Right kidney (tissue), 1 donor: ENCODE measurements at regions not wholly inside any gene's neighbourhood (a gene's known extent, or its start where the extent isn't known, plus 50 kb on each side); places are given as distances from the start of the nearest gene placed in this dataset.
"Not testable (repeated sequence)": the region's sequence is repeated elsewhere in the genome, so short reads cannot be mapped to it uniquely, and the experiment has no call there.

Experiments
- DNase-seq: peaks from one replicate; pipeline ENCODE4 v3.0.0-alpha.2; 2016

DNA sequence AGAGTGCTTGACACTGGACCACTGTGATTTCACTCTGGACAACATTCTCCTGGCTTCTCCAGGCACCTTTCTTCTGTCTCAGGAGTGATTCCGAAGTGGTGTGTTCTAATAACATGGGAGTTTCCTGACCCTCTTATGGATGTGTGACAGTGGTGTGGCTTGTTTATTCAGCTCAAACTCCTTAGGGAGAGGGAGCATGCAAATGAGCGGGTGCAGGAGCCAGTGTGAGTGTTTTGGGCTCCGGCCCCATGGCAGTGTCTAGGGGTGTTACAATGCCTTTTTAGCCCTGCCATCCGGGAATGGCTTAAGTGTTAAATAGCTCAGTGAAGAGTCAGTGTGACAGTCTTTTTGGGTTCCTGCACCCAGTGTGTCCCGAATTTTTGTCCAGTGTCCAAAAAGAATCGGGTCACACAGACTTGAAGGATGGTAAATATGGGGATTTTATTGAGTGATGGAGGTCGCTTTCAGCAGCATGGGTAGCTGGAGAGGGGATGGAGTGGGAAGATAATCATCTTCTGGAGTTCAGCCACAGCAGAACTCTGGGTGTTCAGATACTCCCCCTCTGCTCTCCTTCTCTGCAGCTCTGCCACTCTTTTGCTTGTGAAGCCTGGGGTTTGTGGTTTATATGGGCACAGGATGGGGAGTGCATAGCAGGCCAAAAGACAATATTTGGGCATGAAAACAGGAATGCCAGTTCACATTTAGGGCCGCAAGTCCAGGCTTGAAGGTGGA lies 928.9 kb upstream of the CITED2 start:
- DNase-seq: no peak

- no peak for DNase-seq
Observed at GRCh38 chr6:140300331-140300730, 925.9 kb upstream of the CITED2 start.

- DNase-seq: no peak
Observed at GRCh38 chr6:140289186-140289585, 914.7 kb upstream of the CITED2 start.

DNA sequence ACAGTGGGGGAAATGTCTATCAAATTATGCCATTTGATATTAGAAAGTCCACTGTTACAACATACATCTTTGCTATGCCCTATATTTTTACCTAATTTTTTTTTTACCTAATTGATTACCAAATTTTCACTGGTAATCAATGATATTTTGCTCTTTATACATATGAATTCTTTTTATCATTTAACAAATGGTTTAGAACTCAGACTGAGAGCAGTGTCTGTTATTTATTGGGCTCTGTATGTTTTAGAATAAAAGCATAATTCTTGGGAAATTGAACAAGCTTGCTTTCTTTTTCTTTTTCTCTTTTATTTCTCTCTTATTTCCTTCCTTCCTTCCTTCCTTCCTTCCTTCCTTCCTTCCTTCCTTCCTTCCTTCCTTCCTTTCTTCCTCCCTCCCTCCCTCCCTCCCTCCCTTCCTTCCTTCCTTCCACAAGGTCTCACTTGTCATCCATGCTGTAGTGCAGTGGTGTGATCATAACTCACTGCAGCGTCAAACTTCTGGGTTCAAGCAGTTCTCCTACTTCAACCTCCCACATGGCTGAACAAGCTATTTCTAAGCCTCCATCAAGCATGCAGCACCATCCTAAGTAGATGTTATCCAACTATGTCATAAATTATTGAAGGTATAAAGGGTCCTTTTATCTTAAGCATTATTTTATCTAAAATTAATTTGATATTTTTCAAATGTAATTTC lies 911.7 kb upstream of the CITED2 start:
- no peak for DNase-seq

- DNase-seq: no peak
Observed at GRCh38 chr6:140285471-140285870, 911.0 kb upstream of the CITED2 start.

- no peak for DNase-seq
Observed at GRCh38 chr6:140284871-140285270, 910.4 kb upstream of the CITED2 start.

DNA sequence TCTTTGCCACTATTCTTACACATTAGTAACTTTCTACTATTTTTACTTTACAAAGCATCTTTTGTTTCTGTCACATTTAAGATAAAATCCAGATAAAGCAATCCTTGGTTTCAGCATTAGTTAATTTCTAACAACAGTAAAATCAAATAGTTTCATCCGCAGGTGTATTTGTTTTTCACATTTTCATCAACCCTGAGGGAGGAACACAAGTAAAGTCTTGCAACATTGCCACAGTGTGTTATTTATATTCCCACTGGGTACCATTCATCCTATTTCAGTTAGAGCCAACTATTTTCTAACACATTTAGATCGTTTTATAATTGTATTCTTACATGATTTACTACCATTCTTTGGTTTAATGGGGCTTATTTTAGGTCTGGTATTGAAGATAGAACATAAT lies 908.7 kb upstream of the CITED2 start:
- DNase-seq: no peak

DNA sequence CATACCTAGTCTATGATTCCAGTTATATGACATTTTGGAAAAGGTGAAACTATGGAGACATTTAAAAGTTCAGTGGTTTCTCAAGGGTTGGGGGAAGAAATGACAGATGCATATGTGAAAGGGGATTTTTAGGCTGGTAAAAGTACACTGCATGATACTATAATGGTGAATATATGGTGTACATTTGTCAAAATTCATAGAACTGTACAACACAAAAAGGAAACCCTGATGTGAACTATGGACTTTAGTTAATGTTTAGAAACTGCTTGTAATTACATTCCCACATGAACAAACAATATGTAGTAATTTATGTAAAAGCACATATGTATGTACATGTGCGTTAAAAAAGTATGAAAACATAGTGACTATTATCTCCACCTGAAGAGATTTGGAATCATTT lies 907.3 kb upstream of the CITED2 start:
- DNase-seq: no peak

- no peak for DNase-seq
Observed at GRCh38 chr6:140281236-140281635, 906.8 kb upstream of the CITED2 start.

GRCh38 chr6:140276719-140277118 lies 902.3 kb upstream of the CITED2 start:
- DNase-seq: no peak

DNA sequence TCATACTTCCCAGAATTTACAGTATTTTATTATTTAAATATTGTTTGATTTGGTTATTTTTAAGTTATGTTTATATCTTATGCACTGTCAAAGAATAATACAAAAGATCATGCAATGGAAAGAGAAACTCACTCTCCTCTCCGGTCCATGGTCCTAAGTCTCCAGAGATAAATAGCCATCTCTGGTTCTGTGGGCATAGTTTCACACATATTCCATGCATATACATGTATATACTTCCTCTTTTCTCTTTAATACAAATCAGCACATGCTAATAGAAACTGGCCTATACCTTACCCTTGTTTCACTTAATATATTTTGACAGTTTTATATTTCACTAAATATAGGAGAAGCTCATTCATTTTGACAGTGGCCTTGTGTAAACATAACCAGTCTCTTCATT lies 901.7 kb upstream of the CITED2 start:
- no peak for DNase-seq

- DNase-seq: no peak
Observed at GRCh38 chr6:140275725-140276124, 901.3 kb upstream of the CITED2 start.

- no peak for DNase-seq
Observed at GRCh38 chr6:140274548-140274947, 900.1 kb upstream of the CITED2 start.

- no peak for DNase-seq
Observed at GRCh38 chr6:140271759-140272377, 897.4 kb upstream of the CITED2 start.

GRCh38 chr6:140269591-140270165 lies 895.2 kb upstream of the CITED2 start:
- DNase-seq: no peak

- DNase-seq: no peak
Observed at GRCh38 chr6:140264431-140264830, 890.0 kb upstream of the CITED2 start.

- not testable (repeated sequence) for DNase-seq
Observed at GRCh38 chr6:140258302-140258701, 883.9 kb upstream of the CITED2 start.

GRCh38 chr6:140256248-140256647 lies 881.8 kb upstream of the CITED2 start:
- no peak for DNase-seq

DNA sequence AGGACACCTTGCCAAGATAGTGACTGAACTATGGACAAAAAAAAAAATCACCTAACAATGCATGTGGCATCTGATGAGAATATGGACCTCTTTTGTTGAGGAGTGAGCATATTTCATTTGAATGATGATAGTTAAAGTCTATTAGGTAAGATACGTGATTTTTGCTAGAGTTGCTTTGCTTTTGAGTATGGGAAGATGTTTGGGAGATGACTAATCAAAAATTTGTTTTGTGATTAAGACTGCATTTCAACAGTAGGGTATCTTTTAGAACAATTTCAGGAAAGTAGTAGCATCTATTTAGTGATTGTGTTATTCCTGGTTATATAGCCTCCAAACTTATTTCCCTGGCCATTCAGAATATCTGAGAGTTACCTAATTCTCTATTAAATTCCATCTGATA lies 878.6 kb upstream of the CITED2 start:
- no peak for DNase-seq

DNA sequence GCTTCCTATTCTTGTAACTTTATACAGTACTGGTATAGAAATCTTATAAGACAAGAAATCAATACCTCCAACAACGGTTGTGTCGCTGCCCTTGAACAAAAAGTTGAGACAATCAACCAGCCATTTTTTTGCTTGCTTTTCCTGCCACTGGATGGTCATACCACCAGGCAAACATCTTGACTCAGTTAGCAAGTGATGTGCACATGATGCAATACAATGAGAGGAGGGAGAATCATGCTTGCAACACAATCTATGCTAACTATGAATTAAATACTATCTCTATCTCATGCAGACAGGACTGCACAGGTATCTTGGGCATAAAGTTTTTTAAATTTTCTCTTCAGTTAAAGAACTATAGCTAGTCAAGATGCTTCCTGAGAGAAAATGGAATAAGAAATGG lies 877.7 kb upstream of the CITED2 start:
- DNase-seq: no peak

DNA sequence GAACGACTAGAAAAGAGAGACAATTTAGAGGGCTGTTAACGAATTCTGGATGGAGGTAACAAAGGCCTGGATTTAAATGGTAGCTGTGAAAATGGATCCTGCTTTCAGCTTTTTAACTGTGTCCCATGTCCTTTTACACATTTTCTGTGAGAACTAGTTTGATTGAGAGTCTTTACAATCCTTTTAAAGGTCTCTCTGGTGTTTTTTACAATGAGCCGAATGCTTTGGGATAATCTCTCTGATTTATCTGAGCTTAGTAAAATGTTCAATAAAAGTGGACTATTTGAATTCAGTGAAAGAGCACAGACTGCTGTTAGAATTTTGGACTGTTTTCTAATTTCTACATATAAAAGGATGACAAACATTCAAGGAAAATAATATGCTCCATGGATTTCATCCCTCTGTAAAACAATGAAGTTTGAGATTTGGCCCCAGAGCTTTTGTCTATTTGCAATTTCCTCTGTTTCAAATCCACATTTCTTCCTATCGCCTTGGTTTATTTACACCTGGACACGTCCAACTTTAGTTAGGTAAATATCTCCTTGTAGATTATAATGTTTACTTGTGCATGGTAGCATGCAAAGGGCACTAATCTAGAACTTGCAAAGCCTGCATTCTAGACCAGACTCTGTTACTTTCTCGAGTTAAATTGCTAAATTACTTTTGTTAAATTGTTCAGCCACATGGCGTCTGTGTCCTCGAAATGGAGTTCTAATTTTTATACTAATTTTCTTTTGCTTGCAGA lies 871.0 kb upstream of the CITED2 start:
- DNase-seq: no peak

DNA sequence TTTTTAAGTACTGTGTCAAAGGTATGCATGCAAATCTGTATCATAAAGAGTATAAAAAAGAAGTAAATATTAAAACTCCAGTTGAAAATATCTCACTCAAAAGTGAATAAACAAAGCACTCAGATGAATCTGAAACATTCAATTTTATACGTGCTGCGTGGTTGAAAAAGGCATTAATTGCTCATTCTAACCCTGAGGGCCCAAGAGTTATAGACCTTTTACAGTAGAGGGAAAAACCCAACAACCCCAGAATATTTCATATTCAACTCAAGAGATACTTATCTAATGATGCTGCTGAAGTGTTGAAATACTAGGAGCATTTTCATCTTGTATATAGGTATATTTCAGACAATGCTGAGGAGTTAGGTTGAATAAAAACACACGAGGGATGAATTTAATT lies 862.8 kb upstream of the CITED2 start:
- no peak for DNase-seq

DNA sequence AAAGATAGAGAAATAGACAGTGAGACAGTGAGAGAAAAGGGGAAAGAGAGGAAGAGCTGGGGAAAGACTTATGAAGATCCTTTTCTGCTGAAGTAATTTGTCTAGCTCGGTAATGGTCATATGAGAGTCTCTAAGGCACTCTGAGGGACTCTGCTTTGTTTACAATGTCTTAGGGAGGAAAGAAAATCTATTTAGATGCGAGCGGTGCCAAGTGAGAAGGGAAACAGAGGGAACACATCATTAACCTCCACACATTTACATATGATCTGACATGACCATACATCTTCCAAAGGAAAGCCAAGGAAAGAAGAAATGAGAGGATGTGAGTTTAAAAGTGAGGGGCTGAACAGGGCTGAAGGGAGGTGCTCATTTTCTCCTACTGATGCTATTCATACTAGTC lies 862.3 kb upstream of the CITED2 start:
- DNase-seq: peak; percentile 3
